ENCODE measurements at regions not wholly inside any gene's neighbourhood (a gene's known extent, or its start where the extent isn't known, plus 50 kb on each side); places are given as distances from the start of the nearest gene placed in this dataset.

GRCh38 chr4:20326977-20327376 is 75.3 kb downstream of the SLIT2 start:
- in situ Hi-C loops (cut with HindIII; ENCODE audit: low pct_ligation_motif_present, low sequenced_read_pairs), result no loop called here
- Histone ChIP-seq H3K4me3 (ENCODE audit: low read depth, low read length) (no peak overlapping the region), H3K27me3 (replicated peaks) (no peaks in the 10 kb centered on the region), H3K36me3 (replicated peaks) (no peaks in the 10 kb centered on the region), H3K27ac (no peak overlapping the region)
- no peak for TF ChIP-seq CTCF (IDR thresholded peaks at IDR 0.05; ENCODE audit: low read depth, low read length, missing control alignments)
- DNase-seq, result no peak

- H3K27me3 ChIP-seq (replicated peaks), result no peaks in the 10 kb centered on the region
- in situ Hi-C loops (cut with HindIII; ENCODE audit: low pct_ligation_motif_present, low sequenced_read_pairs), result no loop called here
- no peak overlapping the region for H3K27ac ChIP-seq
- H3K36me3 ChIP-seq (replicated peaks), result no peaks in the 10 kb centered on the region
- TF ChIP-seq CTCF (IDR thresholded peaks at IDR 0.05; ENCODE audit: low read depth, low read length, missing control alignments), result no peak
- DNase-seq, result no peak
- H3K4me3 ChIP-seq (ENCODE audit: low read depth, low read length), result no peak overlapping the region
Observed at GRCh38 chr4:20327808-20328207, 76.1 kb downstream of the SLIT2 start.

- TF ChIP-seq CTCF (IDR thresholded peaks at IDR 0.05; ENCODE audit: low read depth, low read length, missing control alignments), result no peak
- in situ Hi-C loops (cut with HindIII; ENCODE audit: low pct_ligation_motif_present, low sequenced_read_pairs), result no loop called here
Observed at GRCh38 chr4:20331642-20332041, 79.9 kb downstream of the SLIT2 start.

GRCh38 chr4:20333141-20333715 is 81.5 kb downstream of the SLIT2 start:
- in situ Hi-C loops (cut with HindIII; ENCODE audit: low pct_ligation_motif_present, low sequenced_read_pairs), result no loop called here
- H3K36me3 ChIP-seq (replicated peaks), result no peaks in the 10 kb centered on the region
- H3K27me3 ChIP-seq (replicated peaks), result no peaks in the 10 kb centered on the region
- no peak overlapping the region for H3K4me3 ChIP-seq (ENCODE audit: low read depth, low read length)
- no peak overlapping the region for H3K27ac ChIP-seq
- TF ChIP-seq CTCF (IDR thresholded peaks at IDR 0.05; ENCODE audit: low read depth, low read length, missing control alignments), result no peak
- DNase-seq, result no peak

More at GRCh38 chr4:20331642-20332041, 79.9 kb downstream of the SLIT2 start:
- DNase-seq, result no peak
- no peaks in the 10 kb centered on the region for H3K27me3 ChIP-seq (replicated peaks)
- H3K27ac ChIP-seq, result no peak overlapping the region
- H3K36me3 ChIP-seq (replicated peaks), result no peaks in the 10 kb centered on the region
- H3K4me3 ChIP-seq (ENCODE audit: low read depth, low read length), result no peak overlapping the region

GRCh38 chr4:20337261-20337664 is 85.6 kb downstream of the SLIT2 start:
- Histone ChIP-seq H3K27ac (no peak overlapping the region), H3K4me3 (ENCODE audit: low read depth, low read length) (no peak overlapping the region), H3K27me3 (replicated peaks) (no peaks in the 10 kb centered on the region), H3K36me3 (replicated peaks) (no peaks in the 10 kb centered on the region)
- no peak for TF ChIP-seq CTCF (IDR thresholded peaks at IDR 0.05; ENCODE audit: low read depth, low read length, missing control alignments)
- in situ Hi-C loops (cut with HindIII; ENCODE audit: low pct_ligation_motif_present, low sequenced_read_pairs), result no loop called here
- DNase-seq, result peak; percentile 80

GRCh38 chr4:20338841-20339240 is 87.1 kb downstream of the SLIT2 start:
- DNase-seq, result no peak
- in situ Hi-C loops (cut with HindIII; ENCODE audit: low pct_ligation_motif_present, low sequenced_read_pairs), result no loop called here
- Histone ChIP-seq H3K36me3 (replicated peaks) (no peaks in the 10 kb centered on the region), H3K27me3 (replicated peaks) (no peaks in the 10 kb centered on the region), H3K27ac (no peak overlapping the region), H3K4me3 (ENCODE audit: low read depth, low read length) (no peak overlapping the region)
- TF ChIP-seq CTCF (IDR thresholded peaks at IDR 0.05; ENCODE audit: low read depth, low read length, missing control alignments), result no peak

Measured in brain microvascular endothelial cell (primary cell).